ENCODE measurements at regions not wholly inside any gene's neighbourhood (a gene's known extent, or its start where the extent isn't known, plus 50 kb on each side); places are given as distances from the start of the nearest gene placed in this dataset.

- TF ChIP-seq CTCF (conservative IDR thresholded peaks at IDR 0.05; ENCODE audit: low read length) (no peak), EZH2phosphoT487 (IDR thresholded peaks at IDR 0.05; ENCODE audit: borderline replicate concordance, low read depth, low read length) (no peak)
Observed at GRCh38 chr2:95719473-95720060, 127.8 kb downstream of the TRIM43 start.

Measured in OCI-LY7 (cell line).